Activated T-cell treated with anti-CD3 and anti-CD28 coated beads for 4 hours (primary cell): ENCODE measurements at regions not wholly inside any gene's neighbourhood (a gene's known extent, or its start where the extent isn't known, plus 50 kb on each side); places are given as distances from the start of the nearest gene placed in this dataset.
"Not testable (repeated sequence)": the region's sequence is repeated elsewhere in the genome, so short reads cannot be mapped to it uniquely, and the experiment has no call there.

Experiments
- DNase-seq: peaks from one replicate; pipeline ENCODE4 v3.0.0-alpha.2; 2020

- no peak for DNase-seq
Observed at GRCh38 chr9:21605489-21605931, 123.4 kb upstream of the IFNE start.

- no peak for DNase-seq
Observed at GRCh38 chr9:21607576-21607975, 125.5 kb upstream of the IFNE start.

GRCh38 chr9:21608200-21608599, 126.1 kb upstream of the IFNE start:
- no peak for DNase-seq

- DNase-seq, result no peak
Observed at GRCh38 chr9:21609506-21609905, 127.4 kb upstream of the IFNE start.

- peak; percentile 7 for DNase-seq
Observed at GRCh38 chr9:21611891-21612290, 129.8 kb upstream of the IFNE start.

- DNase-seq, result no peak
Observed at GRCh38 chr9:21615018-21615417, 132.9 kb upstream of the IFNE start.

- no peak for DNase-seq
Observed at GRCh38 chr9:21615446-21615845, 133.3 kb upstream of the IFNE start.

- DNase-seq, result no peak
Observed at GRCh38 chr9:21616082-21616778, 134.1 kb upstream of the IFNE start.

GRCh38 chr9:21624675-21625644, 142.8 kb upstream of the IFNE start:
- no peak for DNase-seq

GRCh38 chr9:21626493-21626892, 144.4 kb upstream of the IFNE start:
- no peak for DNase-seq

- DNase-seq, result not testable (repeated sequence)
Observed at GRCh38 chr9:21628954-21629353, 146.8 kb upstream of the IFNE start.

GRCh38 chr9:21634951-21635350, 152.8 kb upstream of the IFNE start:
- DNase-seq, result no peak

- DNase-seq, result no peak
Observed at GRCh38 chr9:21638104-21638503, 156.0 kb upstream of the IFNE start.

GRCh38 chr9:21653091-21653490, 149.3 kb upstream of the MTAP start:
- no peak for DNase-seq

GRCh38 chr9:21653589-21653988, 148.8 kb upstream of the MTAP start:
- no peak for DNase-seq

GRCh38 chr9:21656776-21657674, 145.4 kb upstream of the MTAP start:
- DNase-seq, result no peak

GRCh38 chr9:21657966-21658667, 144.3 kb upstream of the MTAP start:
- no peak for DNase-seq

GRCh38 chr9:21660976-21661375, 141.5 kb upstream of the MTAP start:
- no peak for DNase-seq

- no peak for DNase-seq
Observed at GRCh38 chr9:21661626-21662025, 140.8 kb upstream of the MTAP start.

- no peak for DNase-seq
Observed at GRCh38 chr9:21668516-21668915, 133.9 kb upstream of the MTAP start.

GRCh38 chr9:21669701-21670100, 132.7 kb upstream of the MTAP start:
- no peak for DNase-seq

- DNase-seq, result no peak
Observed at GRCh38 chr9:21670374-21670773, 132.1 kb upstream of the MTAP start.
